ENCODE measurements at regions not wholly inside any gene's neighbourhood (a gene's known extent, or its start where the extent isn't known, plus 50 kb on each side); places are given as distances from the start of the nearest gene placed in this dataset.

DNA sequence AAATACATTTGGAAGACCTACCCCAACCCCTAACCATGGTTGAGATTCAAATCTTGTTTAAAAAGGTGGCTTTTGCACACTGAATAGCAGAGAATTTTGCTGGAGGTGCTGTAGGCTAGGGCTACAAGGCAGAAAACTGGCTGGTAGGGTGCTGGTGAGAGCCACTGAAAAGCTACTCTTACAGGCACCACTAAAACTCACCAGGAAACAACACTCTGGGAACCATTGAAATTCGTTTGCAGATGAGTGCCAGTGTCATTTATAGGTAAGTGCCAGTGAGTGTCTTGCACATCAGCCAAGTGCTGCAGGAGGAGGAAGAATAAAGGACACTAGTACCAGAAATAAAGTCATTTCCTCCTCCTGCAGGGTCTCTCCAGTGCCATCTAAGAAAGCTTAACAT lies 610.2 kb downstream of the ZNF385D start:
- in situ Hi-C loops (cut with MboI; ENCODE audit: low sequenced_read_pairs, unreplicated experiment), result no loop called here
- DNase-seq (ENCODE audit: low spot score), result no peak
- no peak for TF ChIP-seq CTCF (IDR thresholded peaks at IDR 0.05; ENCODE audit: borderline replicate concordance, control extremely low read depth, extremely low read depth, insufficient read depth, missing control alignments)

DNA sequence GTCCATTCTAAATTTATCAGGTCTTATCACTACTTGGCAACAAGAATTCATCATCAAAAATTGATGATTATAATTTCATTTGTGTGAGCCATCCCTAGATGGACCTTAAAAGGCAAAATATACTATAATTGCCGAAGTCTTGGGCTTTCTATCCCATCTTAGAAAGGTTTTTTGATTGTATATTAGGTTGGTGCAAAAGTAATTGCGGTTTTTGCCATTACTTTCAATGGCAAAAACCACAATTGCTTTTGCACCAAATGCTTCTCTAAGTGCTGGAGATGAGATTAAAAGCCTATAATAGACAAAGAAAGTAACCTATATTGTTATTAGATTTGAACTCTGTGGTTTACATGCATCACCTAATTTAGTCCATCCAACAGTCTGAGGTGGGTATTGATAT lies 612.9 kb downstream of the ZNF385D start:
- DNase-seq (ENCODE audit: low spot score), result no peak
- in situ Hi-C loops (cut with MboI; ENCODE audit: low sequenced_read_pairs, unreplicated experiment), result no loop called here
- no peak for TF ChIP-seq CTCF (IDR thresholded peaks at IDR 0.05; ENCODE audit: borderline replicate concordance, control extremely low read depth, extremely low read depth, insufficient read depth, missing control alignments)

- in situ Hi-C loops (cut with MboI; ENCODE audit: low sequenced_read_pairs, unreplicated experiment), result no loop called here
- no peak for DNase-seq (ENCODE audit: low spot score)
- TF ChIP-seq CTCF (IDR thresholded peaks at IDR 0.05; ENCODE audit: borderline replicate concordance, control extremely low read depth, extremely low read depth, insufficient read depth, missing control alignments), result no peak
Observed at GRCh38 chr3:21132896-21133295, 618.1 kb downstream of the ZNF385D start.

GRCh38 chr3:21120826-21121225 lies 630.2 kb downstream of the ZNF385D start:
- TF ChIP-seq CTCF (IDR thresholded peaks at IDR 0.05; ENCODE audit: borderline replicate concordance, control extremely low read depth, extremely low read depth, insufficient read depth, missing control alignments), result no peak
- DNase-seq (ENCODE audit: low spot score), result no peak
- in situ Hi-C loops (cut with MboI; ENCODE audit: low sequenced_read_pairs, unreplicated experiment), result no loop called here

GRCh38 chr3:21117370-21117769 lies 633.6 kb downstream of the ZNF385D start:
- in situ Hi-C loops (cut with MboI; ENCODE audit: low sequenced_read_pairs, unreplicated experiment), result no loop called here
- no peak for DNase-seq (ENCODE audit: low spot score)
- TF ChIP-seq CTCF (IDR thresholded peaks at IDR 0.05; ENCODE audit: borderline replicate concordance, control extremely low read depth, extremely low read depth, insufficient read depth, missing control alignments), result no peak

GRCh38 chr3:21109056-21109455 lies 642.0 kb downstream of the ZNF385D start:
- in situ Hi-C loops (cut with MboI; ENCODE audit: low sequenced_read_pairs, unreplicated experiment), result no loop called here
- no peak for TF ChIP-seq CTCF (IDR thresholded peaks at IDR 0.05; ENCODE audit: borderline replicate concordance, control extremely low read depth, extremely low read depth, insufficient read depth, missing control alignments)

DNA sequence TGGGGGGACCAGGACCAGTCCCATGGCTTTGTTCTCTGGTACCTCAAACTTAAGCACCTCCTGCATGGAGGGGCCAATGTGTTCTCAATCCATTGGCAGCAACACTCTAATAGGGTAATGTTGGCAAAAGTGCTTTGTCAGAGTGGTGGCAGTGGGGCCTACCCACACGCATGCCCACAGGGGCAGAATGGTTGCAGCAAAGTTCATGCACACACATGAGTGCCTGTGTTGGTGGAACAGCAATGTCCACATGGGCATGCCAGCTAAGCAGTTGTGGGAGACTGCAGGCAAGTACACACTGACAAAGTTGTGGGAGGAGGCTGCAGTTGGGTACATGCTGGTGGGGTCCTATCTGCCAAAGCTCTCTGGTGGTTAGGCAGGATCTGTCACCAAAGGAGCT lies 645.2 kb downstream of the ZNF385D start:
- DNase-seq (ENCODE audit: low spot score), result no peak
- in situ Hi-C loops (cut with MboI; ENCODE audit: low sequenced_read_pairs, unreplicated experiment), result no loop called here
- TF ChIP-seq CTCF (IDR thresholded peaks at IDR 0.05; ENCODE audit: borderline replicate concordance, control extremely low read depth, extremely low read depth, insufficient read depth, missing control alignments), result no peak

More at GRCh38 chr3:21109056-21109455, 642.0 kb downstream of the ZNF385D start:
- no peak for DNase-seq (ENCODE audit: low spot score)

Data from GM13976 (cell line).